Activated CD4-positive, alpha-beta T cell treated with anti-CD3 and anti-CD28 coated beads, Interleukin-2, amount 10 ng/mL, durations not matched to agents 7 days and 5 days (primary cell): ENCODE measurements at regions not wholly inside any gene's neighbourhood (a gene's known extent, or its start where the extent isn't known, plus 50 kb on each side); places are given as distances from the start of the nearest gene placed in this dataset.
"Not testable (repeated sequence)": the region's sequence is repeated elsewhere in the genome, so short reads cannot be mapped to it uniquely, and the experiment has no call there.

ENCODE experiments used
- CTCF ChIA-PET: fragments of 350-600 bp; sonication (Branson Sonifier 250); formaldehyde crosslinking; loops from one replicate; lab custom pipeline; 2021; ENCODE audit warnings: antibody characterized with exemption; lab: Charles Lee
- POLR2A ChIA-PET: fragments of 350-600 bp; sonication (Branson Sonifier 250); formaldehyde crosslinking; loops from one replicate; lab custom pipeline; 2021; ENCODE audit warnings: antibody characterized with exemption; lab: Charles Lee
- DNase-seq: peaks from one replicate; pipeline ENCODE4 v3.0.0-alpha.2; 2020
- H3K27ac Mint-ChIP-seq: one replicate; pipeline ENCODE4 v1.8.0; 2021; ENCODE audit warnings: mild to moderate bottlenecking, moderate library complexity, mixed read lengths
- H3K27me3 Mint-ChIP-seq: one replicate; pipeline ENCODE4 v1.8.0; 2021; ENCODE audit warnings: mixed read lengths
- H3K36me3 Mint-ChIP-seq: one replicate; pipeline ENCODE4 v1.8.0; 2021; ENCODE audit warnings: low read depth, mixed read lengths
- H3K4me1 Mint-ChIP-seq: one replicate; pipeline ENCODE4 v1.8.0; 2021; ENCODE audit warnings: mixed read lengths
- H3K4me3 Mint-ChIP-seq: one replicate; pipeline ENCODE4 v1.8.0; 2021; ENCODE audit warnings: mild to moderate bottlenecking, moderate library complexity, mixed read lengths
- H3K9me3 Mint-ChIP-seq: one replicate; pipeline ENCODE4 v1.8.0; 2021; ENCODE audit warnings: mixed read lengths

- H3K4me1 Mint-ChIP-seq, DNase-seq, H3K9me3 Mint-ChIP-seq, POLR2A ChIA-PET, H3K4me3 Mint-ChIP-seq, H3K36me3 Mint-ChIP-seq, CTCF ChIA-PET, H3K27ac Mint-ChIP-seq, H3K27me3 Mint-ChIP-seq: not testable (repeated sequence)
Observed at GRCh38 chr6:77087794-77088318, 375.4 kb downstream of the HTR1B start.

GRCh38 chr6:77074037-77074713, 389.1 kb downstream of the HTR1B start:
- no peaks in the 10 kb centered on the region for H3K36me3 Mint-ChIP-seq
- H3K9me3 Mint-ChIP-seq: peaks cover 10% of the 10 kb centered on the region
- no peak overlapping the region for H3K27ac Mint-ChIP-seq
- ChIA-PET POLR2A (no interaction called here), CTCF (no interaction called here)
- H3K4me1 Mint-ChIP-seq: no peaks in the 10 kb centered on the region
- H3K4me3 Mint-ChIP-seq: no peak overlapping the region
- H3K27me3 Mint-ChIP-seq: no peaks in the 10 kb centered on the region
- no peak for DNase-seq

GRCh38 chr6:77073410-77073760, 389.9 kb downstream of the HTR1B start:
- Mint-ChIP-seq H3K4me3 (no peak overlapping the region), H3K27me3 (no peaks in the 10 kb centered on the region), H3K27ac (no peak overlapping the region), H3K36me3 (no peaks in the 10 kb centered on the region), H3K9me3 (peaks cover 10% of the 10 kb centered on the region), H3K4me1 (no peaks in the 10 kb centered on the region)
- CTCF ChIA-PET: no interaction called here
- POLR2A ChIA-PET: no interaction called here
- no peak for DNase-seq

- H3K4me1 Mint-ChIP-seq: no peaks in the 10 kb centered on the region
- DNase-seq: no peak
- ChIA-PET CTCF (no interaction called here), POLR2A (no interaction called here)
- peaks cover 10% of the 10 kb centered on the region for H3K9me3 Mint-ChIP-seq
- no peak overlapping the region for H3K4me3 Mint-ChIP-seq
- H3K27ac Mint-ChIP-seq: no peak overlapping the region
- no peaks in the 10 kb centered on the region for H3K36me3 Mint-ChIP-seq
- no peaks in the 10 kb centered on the region for H3K27me3 Mint-ChIP-seq
Observed at GRCh38 chr6:77072694-77073409, 390.4 kb downstream of the HTR1B start.

- H3K36me3 Mint-ChIP-seq: no peaks in the 10 kb centered on the region
- POLR2A ChIA-PET: no interaction called here
Observed at GRCh38 chr6:77063494-77063893, 399.8 kb downstream of the HTR1B start.

GRCh38 chr6:77055711-77056110, 407.6 kb downstream of the HTR1B start:
- POLR2A ChIA-PET: no interaction called here
- no peak overlapping the region for H3K4me3 Mint-ChIP-seq
- no peak for DNase-seq
- H3K4me1 Mint-ChIP-seq: no peaks in the 10 kb centered on the region
- no peaks in the 10 kb centered on the region for H3K36me3 Mint-ChIP-seq
- H3K9me3 Mint-ChIP-seq: peaks cover 12% of the 10 kb centered on the region
- no peak overlapping the region for H3K27ac Mint-ChIP-seq
- H3K27me3 Mint-ChIP-seq: no peaks in the 10 kb centered on the region
- CTCF ChIA-PET: no interaction called here

More at GRCh38 chr6:77063494-77063893, 399.8 kb downstream of the HTR1B start:
- CTCF ChIA-PET: no interaction called here
- no peak for DNase-seq
- Mint-ChIP-seq H3K27me3 (no peaks in the 10 kb centered on the region), H3K27ac (no peak overlapping the region), H3K9me3 (peaks cover 12% of the 10 kb centered on the region), H3K4me1 (no peaks in the 10 kb centered on the region), H3K4me3 (no peak overlapping the region)

GRCh38 chr6:77040568-77041195, 422.6 kb downstream of the HTR1B start:
- POLR2A ChIA-PET: no interaction called here
- CTCF ChIA-PET: no interaction called here
- Mint-ChIP-seq H3K27me3 (no peaks in the 10 kb centered on the region), H3K4me1 (no peaks in the 10 kb centered on the region), H3K9me3 (peaks cover 20% of the 10 kb centered on the region), H3K27ac (no peak overlapping the region), H3K36me3 (no peaks in the 10 kb centered on the region), H3K4me3 (no peak overlapping the region)
- DNase-seq: no peak

GRCh38 chr6:77038807-77039206, 424.5 kb downstream of the HTR1B start:
- ChIA-PET POLR2A (no interaction called here), CTCF (no interaction called here)
- no peak for DNase-seq
- H3K9me3 Mint-ChIP-seq: peaks cover 23% of the 10 kb centered on the region
- no peak overlapping the region for H3K4me3 Mint-ChIP-seq
- H3K36me3 Mint-ChIP-seq: no peaks in the 10 kb centered on the region
- no peak overlapping the region for H3K27ac Mint-ChIP-seq
- H3K27me3 Mint-ChIP-seq: no peaks in the 10 kb centered on the region
- H3K4me1 Mint-ChIP-seq: no peaks in the 10 kb centered on the region

GRCh38 chr6:77037439-77037838, 425.9 kb downstream of the HTR1B start:
- Mint-ChIP-seq H3K36me3 (no peaks in the 10 kb centered on the region), H3K27me3 (no peaks in the 10 kb centered on the region), H3K27ac (no peak overlapping the region), H3K4me3 (no peak overlapping the region), H3K9me3 (peaks cover 23% of the 10 kb centered on the region), H3K4me1 (no peaks in the 10 kb centered on the region)
- no peak for DNase-seq
- ChIA-PET CTCF (no interaction called here), POLR2A (no interaction called here)

GRCh38 chr6:77036400-77036799, 426.9 kb downstream of the HTR1B start:
- Mint-ChIP-seq H3K27me3 (no peaks in the 10 kb centered on the region), H3K9me3 (peaks cover 21% of the 10 kb centered on the region), H3K4me3 (no peak overlapping the region), H3K4me1 (no peaks in the 10 kb centered on the region), H3K36me3 (no peaks in the 10 kb centered on the region), H3K27ac (no peak overlapping the region)
- DNase-seq: no peak
- CTCF ChIA-PET: no interaction called here
- POLR2A ChIA-PET: no interaction called here

GRCh38 chr6:77034161-77034560, 429.1 kb downstream of the HTR1B start:
- CTCF ChIA-PET: no interaction called here
- H3K27me3 Mint-ChIP-seq: no peaks in the 10 kb centered on the region
- H3K27ac Mint-ChIP-seq: no peak overlapping the region
- DNase-seq: no peak
- H3K9me3 Mint-ChIP-seq: peaks cover 19% of the 10 kb centered on the region
- no peaks in the 10 kb centered on the region for H3K4me1 Mint-ChIP-seq
- POLR2A ChIA-PET: no interaction called here
- no peak overlapping the region for H3K4me3 Mint-ChIP-seq
- H3K36me3 Mint-ChIP-seq: no peaks in the 10 kb centered on the region

GRCh38 chr6:77030929-77031674, 432.2 kb downstream of the HTR1B start:
- H3K27ac Mint-ChIP-seq: no peak overlapping the region
- peaks cover 9% of the 10 kb centered on the region for H3K9me3 Mint-ChIP-seq
- H3K4me1 Mint-ChIP-seq: no peaks in the 10 kb centered on the region
- POLR2A ChIA-PET: no interaction called here
- no peaks in the 10 kb centered on the region for H3K27me3 Mint-ChIP-seq
- no peak for DNase-seq
- H3K4me3 Mint-ChIP-seq: no peak overlapping the region
- H3K36me3 Mint-ChIP-seq: no peaks in the 10 kb centered on the region
- CTCF ChIA-PET: no interaction called here

GRCh38 chr6:77026341-77026740, 436.9 kb downstream of the HTR1B start:
- Mint-ChIP-seq H3K4me3 (no peak overlapping the region), H3K9me3 (peaks cover 3% of the 10 kb centered on the region), H3K27ac (no peak overlapping the region), H3K4me1 (no peaks in the 10 kb centered on the region), H3K36me3 (no peaks in the 10 kb centered on the region), H3K27me3 (no peaks in the 10 kb centered on the region)
- no peak for DNase-seq
- POLR2A ChIA-PET: no interaction called here
- CTCF ChIA-PET: no interaction called here
